GM12891 (cell line): ENCODE measurements at regions not wholly inside any gene's neighbourhood (a gene's known extent, or its start where the extent isn't known, plus 50 kb on each side); places are given as distances from the start of the nearest gene placed in this dataset.

ENCODE experiments used
- DNase-seq: peaks from one replicate; pipeline ENCODE4 v3.0.0; 2011; ENCODE audit warnings: low spot score; ENCODE audit not compliant: insufficient read length
- FAIRE-seq: peaks from 2 replicates; lab custom pipeline; 2011; peaks lifted over from hg19 to GRCh38; lab: Jason Lieb, UNC
- PAX5 ChIP-seq: IDR thresholded peaks from 2 replicates; pipeline ENCODE4 v1.6.1; 2011; ENCODE audit warnings: low read length, moderate library complexity, mild to moderate bottlenecking; ENCODE audit not compliant: insufficient read depth, severe bottlenecking
- POLR2A ChIP-seq: IDR thresholded peaks from 2 replicates; pipeline ENCODE4 v1.6.1; 2011; ENCODE audit warnings: low read depth, low read length, control low read depth
- POLR2AphosphoS5 ChIP-seq: IDR thresholded peaks from 2 replicates; pipeline ENCODE4 v1.6.1; 2011; ENCODE audit warnings: low read depth, low read length, control low read depth
- POU2F2 ChIP-seq: IDR thresholded peaks from 2 replicates; pipeline ENCODE4 v1.6.1; 2011; ENCODE audit warnings: low read depth, mild to moderate bottlenecking, control low read depth, low read length, moderate library complexity
- SPI1 ChIP-seq: IDR thresholded peaks from 2 replicates; pipeline ENCODE4 v1.6.1; 2011; ENCODE audit warnings: low read depth, low read length, control low read depth
- TAF1 ChIP-seq: IDR thresholded peaks from 2 replicates; pipeline ENCODE4 v1.6.1; 2011; ENCODE audit warnings: low read depth, low read length, control low read depth

- TF ChIP-seq POU2F2 (no peak), TAF1 (no peak), SPI1 (no peak), PAX5 (no peak), POLR2AphosphoS5 (no peak), POLR2A (no peak)
- no peak for DNase-seq
- FAIRE-seq, result no peak
Measured at GRCh38 chr18:14905350-14905749, 157.4 kb downstream of the ANKRD30B start.

GRCh38 chr18:14905979-14906378 is 158.0 kb downstream of the ANKRD30B start:
- TF ChIP-seq TAF1 (no peak), POU2F2 (no peak), POLR2A (no peak)
- DNase-seq (no peak), FAIRE-seq (no peak)

DNA sequence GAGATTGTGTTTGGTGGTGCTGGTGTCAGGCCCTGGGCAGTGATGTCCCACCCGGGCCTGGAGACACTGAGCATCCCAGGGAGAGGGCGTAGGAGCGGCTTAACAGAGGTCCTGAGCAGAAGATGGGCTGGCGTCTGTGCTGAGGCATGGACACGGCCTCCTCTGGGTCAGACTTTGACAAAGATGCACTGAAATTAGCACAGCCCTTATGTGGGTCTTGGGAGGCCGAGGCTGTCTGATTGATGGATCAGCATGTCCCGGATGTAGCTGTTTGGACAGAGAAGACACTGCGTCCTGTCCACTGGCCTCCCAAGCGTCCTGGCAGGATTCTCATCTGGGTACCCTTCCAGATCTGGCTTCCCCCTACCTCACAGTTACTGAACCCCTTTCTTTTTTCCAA is 159.4 kb downstream of the ANKRD30B start:
- no peak for TF ChIP-seq POU2F2
- no peak for TF ChIP-seq TAF1
- TF ChIP-seq POLR2AphosphoS5, result no peak
- TF ChIP-seq PAX5, result no peak
- TF ChIP-seq SPI1, result no peak
- no peak for TF ChIP-seq POLR2A
- FAIRE-seq (no peak), DNase-seq (no peak)

GRCh38 chr18:14908541-14908940 is 160.6 kb downstream of the ANKRD30B start:
- FAIRE-seq, result no peak

DNA sequence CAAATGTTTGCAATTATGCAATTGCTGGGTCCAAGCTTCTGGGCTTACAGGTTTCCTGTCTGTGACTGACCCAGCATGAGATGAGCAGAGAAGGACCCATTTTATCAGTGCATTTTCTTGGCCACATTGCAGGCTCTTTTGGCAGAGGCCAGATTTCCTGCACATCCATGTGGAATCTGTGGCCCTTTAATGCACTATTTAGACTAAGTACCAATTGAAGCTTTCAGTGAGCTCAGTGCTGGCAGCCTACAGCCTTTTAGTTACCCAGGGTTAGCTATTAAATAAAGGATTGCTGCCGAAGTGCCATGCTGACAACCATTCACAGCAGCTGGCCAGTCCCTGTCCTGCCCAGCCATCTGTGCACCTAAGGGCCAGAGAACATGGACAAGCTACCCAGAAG is 165.0 kb downstream of the ANKRD30B start:
- FAIRE-seq (no peak), DNase-seq (no peak)
- TF ChIP-seq POLR2AphosphoS5 (no peak), SPI1 (no peak), TAF1 (no peak), POU2F2 (no peak), PAX5 (no peak), POLR2A (no peak)

More at GRCh38 chr18:14908541-14908940, 160.6 kb downstream of the ANKRD30B start:
- no peak for DNase-seq
- TF ChIP-seq PAX5 (no peak), POLR2A (no peak), POLR2AphosphoS5 (no peak), POU2F2 (no peak), SPI1 (no peak), TAF1 (no peak)

DNA sequence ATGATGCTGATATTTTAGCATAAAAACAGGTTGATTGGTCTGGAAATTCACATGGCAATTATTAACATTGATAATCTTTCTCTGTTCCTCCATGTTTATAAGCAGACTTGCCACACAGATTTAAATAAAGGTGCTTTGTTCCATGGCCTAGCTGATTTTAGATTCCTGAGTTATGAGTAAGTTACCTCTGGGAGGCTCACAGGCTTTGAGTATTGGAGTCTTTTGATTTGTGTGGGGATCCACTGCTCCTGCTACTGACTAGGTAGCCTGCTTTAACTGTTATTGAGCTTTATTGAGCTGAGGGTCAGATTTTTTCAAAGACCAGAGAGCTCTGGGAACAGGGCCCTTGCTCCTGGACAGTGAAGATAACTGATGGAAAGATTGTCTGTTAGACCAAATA is 166.1 kb downstream of the ANKRD30B start:
- FAIRE-seq, result no peak
- no peak for TF ChIP-seq POLR2A
- TF ChIP-seq TAF1, result no peak
- no peak for TF ChIP-seq SPI1
- no peak for DNase-seq

- FAIRE-seq (no peak), DNase-seq (no peak)
- TF ChIP-seq PAX5, result no peak
- no peak for TF ChIP-seq TAF1
- TF ChIP-seq SPI1, result no peak
- no peak for TF ChIP-seq POLR2A
- no peak for TF ChIP-seq POLR2AphosphoS5
- no peak for TF ChIP-seq POU2F2
Measured at GRCh38 chr18:14914771-14915170, 166.8 kb downstream of the ANKRD30B start.

- FAIRE-seq, result no peak
- DNase-seq, result no peak
- TF ChIP-seq SPI1 (no peak), POLR2AphosphoS5 (no peak), POLR2A (no peak), POU2F2 (no peak), TAF1 (no peak), PAX5 (no peak)
Measured at GRCh38 chr18:14916181-14916580, 168.2 kb downstream of the ANKRD30B start.

DNA sequence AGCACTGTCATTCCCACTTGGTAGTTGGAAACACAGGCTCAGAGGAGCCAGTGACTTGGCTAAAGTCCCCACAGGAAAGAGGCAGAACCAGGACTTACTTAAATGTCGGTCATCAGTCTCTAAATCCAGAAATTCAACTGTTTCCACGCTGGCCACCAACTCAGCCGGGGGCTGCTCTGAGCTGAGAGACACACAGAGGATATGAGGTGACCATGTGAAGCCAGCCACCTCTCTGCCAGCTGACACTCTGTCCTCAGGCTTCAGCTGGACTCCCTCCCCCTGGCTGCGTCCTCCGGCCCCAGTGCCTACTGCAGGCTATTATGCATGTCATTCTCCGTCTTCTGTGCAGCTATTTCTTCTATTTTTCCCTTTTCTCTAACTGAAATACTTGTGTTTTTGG is 168.9 kb downstream of the ANKRD30B start:
- no peak for TF ChIP-seq PAX5
- TF ChIP-seq SPI1, result no peak
- no peak for DNase-seq
- no peak for FAIRE-seq

- FAIRE-seq (no peak), DNase-seq (no peak)
- TF ChIP-seq POU2F2 (no peak), TAF1 (no peak), POLR2A (no peak), PAX5 (no peak), SPI1 (no peak), POLR2AphosphoS5 (no peak)
Measured at GRCh38 chr18:14917311-14917710, 169.3 kb downstream of the ANKRD30B start.

DNA sequence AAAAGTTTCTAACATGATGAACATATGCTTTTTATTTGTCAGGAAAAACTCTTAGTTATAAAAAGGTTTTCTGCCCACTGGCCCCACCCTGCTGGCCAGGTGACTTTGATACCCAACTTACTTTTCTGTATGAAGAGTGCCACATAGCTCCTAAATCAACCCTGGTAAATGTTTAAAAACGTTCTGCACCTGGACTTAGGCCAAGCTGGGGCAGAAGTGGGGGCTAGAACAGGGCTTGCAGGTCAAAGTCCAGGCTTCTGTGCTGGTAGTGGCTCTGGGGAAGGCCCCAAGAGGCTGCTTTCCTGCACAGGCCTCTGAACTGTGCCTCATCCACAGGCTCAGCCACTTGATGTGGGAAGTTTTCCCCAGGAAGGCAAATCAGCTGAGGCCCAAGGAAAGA is 171.7 kb downstream of the ANKRD30B start:
- DNase-seq (no peak), FAIRE-seq (no peak)
- TF ChIP-seq PAX5, result no peak
- TF ChIP-seq POU2F2, result no peak
- TF ChIP-seq TAF1, result no peak
- no peak for TF ChIP-seq POLR2AphosphoS5
- TF ChIP-seq SPI1, result no peak
- TF ChIP-seq POLR2A, result no peak

GRCh38 chr18:14921031-14921430 is 173.1 kb downstream of the ANKRD30B start:
- FAIRE-seq, result no peak
- DNase-seq, result no peak
- TF ChIP-seq POLR2AphosphoS5 (no peak), POU2F2 (no peak), PAX5 (no peak), TAF1 (no peak), SPI1 (no peak), POLR2A (no peak)
